ENCODE measurements at regions not wholly inside any gene's neighbourhood (a gene's known extent, or its start where the extent isn't known, plus 50 kb on each side); places are given as distances from the start of the nearest gene placed in this dataset.

DNA sequence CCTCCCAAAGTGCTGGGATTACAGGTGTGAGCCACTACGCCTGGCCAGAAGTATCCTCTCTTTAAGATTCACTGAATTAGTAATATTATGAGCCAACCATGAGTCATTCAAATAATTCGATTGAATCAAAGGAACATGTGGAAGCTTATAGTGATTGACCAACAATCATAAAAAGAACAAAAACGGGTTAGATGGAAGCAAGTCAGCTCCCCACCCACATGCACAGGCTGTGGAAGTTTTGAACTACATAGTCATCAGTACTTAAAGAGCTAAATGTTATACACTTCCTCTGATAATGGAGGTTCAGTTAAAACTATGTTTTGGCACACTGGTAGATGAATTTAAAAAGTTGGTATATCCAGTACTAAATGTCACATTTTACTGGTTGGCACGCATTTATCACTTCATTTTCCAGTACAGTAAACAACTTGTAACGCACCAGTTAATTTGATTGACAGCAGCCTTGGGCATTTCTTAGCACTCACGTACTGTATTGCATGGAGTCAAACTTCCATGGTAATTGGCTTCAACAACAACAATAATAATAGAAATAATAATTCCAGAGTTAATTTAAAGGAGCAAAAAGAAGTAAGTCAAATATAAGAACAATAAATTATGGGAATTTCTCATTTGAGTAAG is 1107.3 kb upstream of the MAP3K7 start:
- TF ChIP-seq JUNB (IDR thresholded peaks at IDR 0.05) (no peak), RAD21 (conservative IDR thresholded peaks at IDR 0.05 in 1 of 2, IDR thresholded peaks at IDR 0.05 in 1 of 2) (no peak), POLR2A (IDR thresholded peaks at IDR 0.05; ENCODE audit: low read length) (no peak), KDM5A (IDR thresholded peaks at IDR 0.05) (no peak), POLR2AphosphoS2 (conservative IDR thresholded peaks at IDR 0.05; ENCODE audit: low read length) (no peak), CBX8 (IDR thresholded peaks at IDR 0.05) (no peak), CBX2 (IDR thresholded peaks at IDR 0.05; ENCODE audit: borderline replicate concordance, low read depth) (no peak), JUN (IDR thresholded peaks at IDR 0.05) (no peak)
- TF ChIP-seq, protein P1, sequence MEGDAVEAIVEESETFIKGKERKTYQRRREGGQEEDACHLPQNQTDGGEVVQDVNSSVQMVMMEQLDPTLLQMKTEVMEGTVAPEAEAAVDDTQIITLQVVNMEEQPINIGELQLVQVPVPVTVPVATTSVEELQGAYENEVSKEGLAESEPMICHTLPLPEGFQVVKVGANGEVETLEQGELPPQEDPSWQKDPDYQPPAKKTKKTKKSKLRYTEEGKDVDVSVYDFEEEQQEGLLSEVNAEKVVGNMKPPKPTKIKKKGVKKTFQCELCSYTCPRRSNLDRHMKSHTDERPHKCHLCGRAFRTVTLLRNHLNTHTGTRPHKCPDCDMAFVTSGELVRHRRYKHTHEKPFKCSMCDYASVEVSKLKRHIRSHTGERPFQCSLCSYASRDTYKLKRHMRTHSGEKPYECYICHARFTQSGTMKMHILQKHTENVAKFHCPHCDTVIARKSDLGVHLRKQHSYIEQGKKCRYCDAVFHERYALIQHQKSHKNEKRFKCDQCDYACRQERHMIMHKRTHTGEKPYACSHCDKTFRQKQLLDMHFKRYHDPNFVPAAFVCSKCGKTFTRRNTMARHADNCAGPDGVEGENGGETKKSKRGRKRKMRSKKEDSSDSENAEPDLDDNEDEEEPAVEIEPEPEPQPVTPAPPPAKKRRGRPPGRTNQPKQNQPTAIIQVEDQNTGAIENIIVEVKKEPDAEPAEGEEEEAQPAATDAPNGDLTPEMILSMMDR (IDR thresholded peaks at IDR 0.05) = no peak
